HG02678 (cell line): ENCODE measurements at regions not wholly inside any gene's neighbourhood (a gene's known extent, or its start where the extent isn't known, plus 50 kb on each side); places are given as distances from the start of the nearest gene placed in this dataset.
"Not testable (repeated sequence)": the region's sequence is repeated elsewhere in the genome, so short reads cannot be mapped to it uniquely, and the experiment has no call there.

Experiments used
- ATAC-seq: cut with Tn5 transposase; IDR thresholded peaks from one replicate; pipeline ENCODE4 v1.9.1; 2021; ENCODE audit warnings: mild to moderate bottlenecking, moderate library complexity; ENCODE audit not compliant: unreplicated experiment

GRCh38 chr12:96085475-96085874 lies 50.1 kb upstream of the LTA4H start:
- ATAC-seq: no peak

- ATAC-seq: not testable (repeated sequence)
Measured at GRCh38 chr12:96086190-96086589, 50.8 kb upstream of the LTA4H start.

GRCh38 chr12:96091833-96092232 lies 56.4 kb upstream of the LTA4H start:
- ATAC-seq: no peak

GRCh38 chr12:96093543-96094196 lies 58.3 kb upstream of the LTA4H start:
- ATAC-seq: no peak

- no peak for ATAC-seq
Measured at GRCh38 chr12:96094201-96094600, 58.8 kb upstream of the LTA4H start.

- no peak for ATAC-seq
Measured at GRCh38 chr12:96098631-96099030, 63.2 kb upstream of the LTA4H start.

- ATAC-seq: no peak
Measured at GRCh38 chr12:96099421-96099820, 64.0 kb upstream of the LTA4H start.

- no peak for ATAC-seq
Measured at GRCh38 chr12:96099986-96100385, 64.6 kb upstream of the LTA4H start.

- no peak for ATAC-seq
Measured at GRCh38 chr12:96101806-96102205, 66.4 kb upstream of the LTA4H start.

- no peak for ATAC-seq
Measured at GRCh38 chr12:96103067-96103644, 67.8 kb upstream of the LTA4H start.

GRCh38 chr12:96104566-96104965 lies 69.2 kb upstream of the LTA4H start:
- ATAC-seq: no peak

- no peak for ATAC-seq
Measured at GRCh38 chr12:96106137-96106536, 70.8 kb upstream of the LTA4H start.

GRCh38 chr12:96107236-96107635 lies 71.8 kb upstream of the LTA4H start:
- no peak for ATAC-seq

GRCh38 chr12:96108321-96108720 lies 72.9 kb upstream of the LTA4H start:
- no peak for ATAC-seq

- ATAC-seq: not testable (repeated sequence)
Measured at GRCh38 chr12:96108941-96109340, 73.6 kb upstream of the LTA4H start.

GRCh38 chr12:96112733-96113132 lies 77.3 kb upstream of the LTA4H start:
- no peak for ATAC-seq

GRCh38 chr12:96117460-96117859 lies 76.7 kb upstream of the ELK3 start:
- ATAC-seq: no peak

- peak; percentile 62 for ATAC-seq
Measured at GRCh38 chr12:96120359-96121100, 73.6 kb upstream of the ELK3 start.

- peak; percentile 63 for ATAC-seq
Measured at GRCh38 chr12:96121271-96121711, 72.9 kb upstream of the ELK3 start.

GRCh38 chr12:96128292-96128691 lies 65.9 kb upstream of the ELK3 start:
- not testable (repeated sequence) for ATAC-seq

- ATAC-seq: no peak
Measured at GRCh38 chr12:96130396-96131059, 63.6 kb upstream of the ELK3 start.
